Fibroblast of gingiva (primary cell): ENCODE measurements at regions not wholly inside any gene's neighbourhood (a gene's known extent, or its start where the extent isn't known, plus 50 kb on each side); places are given as distances from the start of the nearest gene placed in this dataset.

Experiments used
- DNase-seq: peaks from one replicate; pipeline ENCODE4 v3.0.0-alpha.2; 2011; ENCODE audit warnings: low read depth

DNA sequence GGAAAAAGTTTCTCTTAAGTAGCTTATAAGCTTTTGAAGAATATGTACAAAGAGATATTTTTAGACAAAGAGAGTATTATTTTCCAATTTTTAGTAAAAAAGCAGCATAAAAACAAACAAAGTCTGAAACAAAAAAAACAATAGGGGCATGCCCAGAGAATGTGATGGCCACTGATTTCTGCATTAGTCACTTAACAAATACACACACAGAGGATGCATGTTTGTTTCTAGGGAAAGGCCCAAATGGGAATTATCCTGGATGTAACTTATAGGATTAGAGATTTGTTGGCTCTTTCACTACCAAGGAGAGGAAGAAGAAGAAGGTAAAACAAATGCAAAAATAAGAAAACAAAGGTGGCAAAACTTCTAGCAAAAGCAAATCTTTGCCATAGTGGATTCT is 95.9 kb upstream of the SCOC start:
- no peak for DNase-seq

DNA sequence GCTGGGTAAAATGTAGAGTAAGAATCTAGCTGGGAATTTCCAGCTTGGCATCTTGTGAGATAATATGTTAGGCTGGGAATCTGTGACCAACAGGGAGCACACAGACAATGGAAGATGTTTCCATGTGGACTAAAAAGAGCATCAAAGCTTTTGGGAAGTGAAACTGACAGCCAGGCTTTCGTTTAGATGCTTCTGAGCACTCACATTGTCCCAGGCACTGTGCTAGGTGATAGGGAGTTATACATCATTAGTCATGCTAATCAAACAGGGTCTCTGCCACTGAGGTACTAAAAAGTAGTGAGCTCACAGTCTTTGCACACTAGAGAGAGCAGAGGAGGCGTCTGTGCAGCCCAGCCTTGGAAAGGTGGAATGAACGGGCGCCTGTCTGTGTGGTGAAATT is 101.9 kb upstream of the SCOC start:
- DNase-seq: no peak

GRCh38 chr4:140269369-140269768 is 104.1 kb upstream of the SCOC start:
- no peak for DNase-seq

- no peak for DNase-seq
Measured at GRCh38 chr4:140268186-140268841, 105.1 kb upstream of the SCOC start.

DNA sequence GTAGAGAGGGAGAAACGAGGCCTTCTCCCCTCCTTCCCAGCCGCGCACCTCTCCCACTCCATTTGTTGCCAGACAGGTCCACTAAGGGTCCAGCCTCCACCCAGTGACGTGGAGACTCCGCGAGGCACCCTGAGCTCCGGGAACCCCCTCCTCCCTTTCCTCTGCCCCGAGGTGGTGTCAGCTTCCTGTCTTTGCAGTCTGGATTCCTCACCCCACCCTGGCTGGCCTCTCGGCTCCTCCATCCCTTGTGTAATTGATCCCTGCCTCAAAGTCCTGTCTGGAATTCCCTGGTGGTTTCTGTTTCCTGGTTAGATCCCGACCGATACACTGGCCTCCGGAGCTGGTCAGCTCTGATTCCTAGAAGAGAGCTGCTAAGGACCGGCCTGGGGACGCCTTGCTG is 105.9 kb upstream of the SCOC start:
- DNase-seq: no peak

GRCh38 chr4:140266958-140267568 is 106.4 kb upstream of the SCOC start:
- DNase-seq: peak; percentile 45

DNA sequence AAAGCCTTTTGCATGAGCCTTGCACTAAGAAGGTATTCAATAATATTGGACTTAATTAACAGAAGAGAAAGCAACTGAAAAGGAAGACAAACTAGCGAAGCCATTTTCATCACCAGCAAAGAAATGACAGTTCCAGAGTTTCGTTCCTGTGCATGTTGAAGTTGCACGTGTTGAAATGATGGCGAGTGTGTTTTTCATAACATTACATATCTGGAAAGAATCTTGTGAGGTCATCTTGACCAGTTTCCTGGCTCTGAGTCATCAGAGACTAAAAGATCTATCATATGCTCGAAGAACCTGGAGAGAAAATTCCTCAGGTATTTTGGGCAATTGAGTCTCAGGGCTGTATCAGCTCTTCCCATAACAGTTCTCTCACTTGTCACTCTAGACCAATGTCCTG is 106.2 kb upstream of the MAML3 start:
- DNase-seq: peak; percentile 73

DNA sequence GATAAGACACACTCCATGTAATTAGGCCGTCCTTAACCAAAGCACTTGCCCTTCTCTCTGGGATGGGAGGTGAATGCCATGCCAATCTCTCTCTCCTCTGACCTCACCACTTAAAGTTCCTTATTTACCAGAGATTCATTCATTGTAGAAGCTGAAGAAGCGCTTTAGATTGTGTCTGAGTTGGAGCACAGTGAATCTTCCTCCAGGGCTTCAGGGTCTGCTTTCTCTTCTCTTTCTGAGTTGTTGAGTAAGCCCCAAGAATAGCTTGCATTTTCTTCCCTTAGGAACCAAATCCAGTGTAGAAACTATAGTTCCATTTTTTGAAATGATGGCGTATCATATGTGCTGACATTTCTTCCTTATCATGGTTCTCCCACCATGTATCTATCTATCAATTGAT is 104.5 kb upstream of the MAML3 start:
- no peak for DNase-seq

DNA sequence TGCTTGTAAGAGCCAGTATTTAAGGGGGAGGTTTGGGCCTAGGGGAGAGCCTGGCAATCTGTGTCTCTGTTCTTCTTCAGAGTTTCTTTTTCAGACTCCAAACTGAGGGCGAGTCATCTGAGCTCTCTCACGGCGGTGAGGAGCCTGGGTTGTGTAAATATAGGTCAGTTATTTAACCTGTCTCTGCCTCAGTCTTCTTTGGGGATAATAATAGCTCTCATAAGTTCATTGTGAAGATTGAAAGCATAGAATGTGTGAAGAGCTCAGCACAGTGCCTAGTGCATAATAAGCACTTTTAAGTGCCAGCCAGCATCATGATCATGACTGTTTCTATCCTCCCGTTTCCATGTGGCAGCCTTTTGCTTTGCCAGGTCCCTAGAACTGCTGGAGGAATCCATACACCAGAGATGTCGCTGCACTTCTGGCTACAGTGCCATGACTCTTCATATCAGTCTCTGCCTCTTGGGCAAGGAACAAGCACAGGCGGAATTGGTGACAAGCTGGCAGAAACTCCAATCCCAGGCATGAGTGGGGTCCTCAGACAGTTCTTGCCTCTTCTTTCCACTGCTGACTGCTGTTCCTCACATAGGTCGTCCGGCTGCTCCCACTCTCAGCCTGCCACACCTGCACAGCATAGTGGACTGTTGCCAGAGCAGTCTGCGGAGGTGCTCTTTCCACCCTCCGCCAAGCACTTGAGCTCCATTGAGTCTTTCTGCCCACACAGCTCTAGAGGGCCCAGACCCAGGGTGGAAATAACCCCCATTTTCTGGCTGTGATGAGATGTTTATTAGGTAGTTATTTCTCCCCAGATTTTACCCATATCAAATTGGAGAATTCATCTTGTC is 103.7 kb upstream of the MAML3 start:
- DNase-seq: no peak

GRCh38 chr4:140256941-140257340 is 103.0 kb upstream of the MAML3 start:
- no peak for DNase-seq

DNA sequence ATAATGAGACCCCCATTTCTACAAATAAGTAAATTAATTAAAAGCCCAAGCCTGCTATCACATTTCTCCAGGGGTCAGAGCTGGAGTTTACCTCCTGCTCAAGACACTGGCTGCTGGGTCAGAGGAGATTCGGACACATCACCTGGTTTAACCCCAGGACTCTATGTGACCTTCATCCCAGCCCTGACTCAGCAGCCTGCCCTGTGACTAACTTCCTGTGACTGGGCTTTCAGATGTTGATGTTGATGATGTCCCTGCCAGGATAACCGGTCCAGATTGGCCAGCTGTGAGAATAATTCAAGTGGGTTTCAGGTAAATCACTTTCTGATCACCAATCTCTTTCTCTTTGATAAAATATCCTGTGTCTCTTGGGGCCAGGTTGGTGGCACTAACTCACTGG is 102.4 kb upstream of the MAML3 start:
- peak; percentile 34 for DNase-seq

DNA sequence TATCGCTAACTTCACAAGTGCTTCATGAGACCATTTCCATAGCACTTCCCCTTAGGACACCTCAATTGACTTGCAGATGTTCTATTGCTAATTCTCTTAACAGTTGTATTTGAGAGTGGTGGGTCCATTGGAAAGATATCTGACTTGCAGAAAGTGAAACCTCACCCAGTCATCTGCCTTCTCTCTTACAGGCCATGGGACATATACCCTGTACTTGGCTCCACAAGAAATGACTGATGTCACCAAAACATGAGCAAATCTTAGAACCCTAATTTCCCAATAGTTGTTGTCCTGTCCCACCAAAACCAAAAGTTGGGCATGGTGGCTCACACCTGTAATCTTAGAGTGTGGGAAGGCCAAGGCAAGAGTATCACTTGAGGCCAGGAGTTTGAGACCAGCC is 101.9 kb upstream of the MAML3 start:
- no peak for DNase-seq

DNA sequence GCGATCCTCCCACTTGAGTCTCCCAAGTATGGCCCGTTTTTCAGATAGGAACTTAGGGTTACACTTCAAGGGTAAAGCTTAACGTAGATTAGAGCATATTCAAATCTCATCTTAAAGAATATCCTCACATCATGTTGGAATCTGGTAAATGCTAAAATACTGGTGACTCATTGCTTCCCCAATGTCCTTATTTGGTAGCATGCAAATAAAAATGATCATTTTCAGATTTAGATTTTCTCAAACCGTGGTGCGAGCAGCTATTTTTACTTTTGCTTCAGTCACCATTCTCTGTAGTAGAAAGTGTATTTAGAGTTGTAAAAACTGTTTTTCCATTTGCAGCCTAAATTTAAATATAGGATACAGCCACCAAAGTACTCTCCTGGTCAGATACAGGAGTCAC is 101.5 kb upstream of the MAML3 start:
- DNase-seq: no peak

GRCh38 chr4:140254651-140255299 is 100.8 kb upstream of the MAML3 start:
- no peak for DNase-seq

GRCh38 chr4:140253556-140254027 is 99.6 kb upstream of the MAML3 start:
- DNase-seq: no peak

GRCh38 chr4:140252742-140253555 is 99.0 kb upstream of the MAML3 start:
- peak; percentile 66 for DNase-seq

DNA sequence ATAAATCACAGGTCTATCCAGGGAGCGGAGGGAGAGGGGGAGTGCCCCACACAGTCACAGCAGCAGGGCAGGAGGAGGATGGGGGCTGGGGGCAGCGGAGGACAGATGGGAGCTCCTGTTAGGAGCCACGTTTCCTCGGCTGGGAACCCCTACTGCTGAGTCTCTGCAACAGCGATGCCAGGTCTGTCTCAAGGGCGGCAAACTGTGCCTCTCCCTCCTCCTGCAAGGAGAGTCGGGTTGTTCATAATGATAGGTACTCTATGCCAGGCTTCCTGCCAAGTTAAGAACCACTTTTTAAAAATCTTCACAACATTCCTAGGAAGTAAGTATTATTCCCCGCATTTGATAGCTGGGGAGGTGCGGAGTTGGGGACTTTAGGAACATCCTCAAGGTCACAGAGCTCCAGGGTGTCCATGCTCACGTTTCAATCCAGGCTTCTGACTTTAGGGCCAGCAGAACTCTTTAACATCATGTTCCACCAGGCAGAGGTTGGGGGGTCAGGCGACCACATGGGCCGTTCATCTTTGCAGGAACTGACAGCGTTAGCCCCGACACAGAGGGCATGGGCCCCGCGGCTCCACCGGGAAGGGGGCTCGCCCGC is 98.3 kb upstream of the MAML3 start:
- DNase-seq: no peak

- no peak for DNase-seq
Measured at GRCh38 chr4:140251571-140251970, 97.6 kb upstream of the MAML3 start.

DNA sequence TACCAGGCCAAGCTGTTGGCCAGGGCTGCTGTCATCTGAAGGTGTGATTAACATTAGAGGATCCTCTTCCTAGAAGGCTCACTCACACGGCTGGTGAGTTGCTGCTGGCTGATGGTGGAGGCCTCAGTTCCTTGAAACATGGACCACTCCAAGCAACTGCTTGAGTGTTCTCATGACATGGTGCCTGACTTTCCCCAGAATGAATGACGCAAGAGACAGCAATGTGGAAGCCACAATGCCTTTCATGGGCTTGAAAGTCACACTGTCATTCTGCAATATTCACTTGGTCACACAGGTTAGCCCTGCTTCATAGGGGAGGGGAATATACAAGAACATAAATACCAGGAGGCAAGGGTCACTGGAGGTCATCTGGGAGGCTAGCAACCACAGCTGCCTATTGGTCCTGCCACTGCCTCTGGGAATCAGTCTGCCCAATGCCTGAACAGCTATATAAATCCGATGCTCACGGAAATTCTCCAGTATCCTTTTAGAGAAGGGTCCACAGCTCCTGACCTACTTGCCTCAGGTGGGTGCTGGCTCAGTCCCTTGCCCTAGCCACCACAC is 97.1 kb upstream of the MAML3 start:
- no peak for DNase-seq

DNA sequence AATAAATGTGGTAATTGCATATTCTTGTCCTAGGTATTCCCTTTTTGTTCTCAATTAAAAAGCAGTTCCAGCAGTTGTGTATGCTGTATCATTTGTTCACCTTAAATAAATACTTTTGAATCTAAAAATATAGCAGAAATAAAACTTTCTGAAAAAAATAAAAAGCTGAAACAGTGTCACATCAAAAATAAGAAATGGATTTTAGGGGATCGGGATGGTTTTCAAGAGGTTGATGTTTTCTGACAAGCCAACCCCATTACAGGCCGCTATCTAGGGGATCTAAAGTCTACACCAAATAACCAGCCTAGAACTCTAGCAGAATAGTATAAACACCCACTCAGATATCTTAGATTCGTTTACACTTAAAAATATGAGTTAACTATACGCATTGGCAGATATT is 95.4 kb upstream of the MAML3 start:
- DNase-seq: no peak

- no peak for DNase-seq
Measured at GRCh38 chr4:140247237-140247636, 93.3 kb upstream of the MAML3 start.
